CD4-positive, alpha-beta T cell (primary cell): ENCODE measurements at regions not wholly inside any gene's neighbourhood (a gene's known extent, or its start where the extent isn't known, plus 50 kb on each side); places are given as distances from the start of the nearest gene placed in this dataset.

Experiments
- ATAC-seq: fragments of 200-7000 bp; cut with Tn5 transposase; one replicate; pipeline ENCODE4 v1.10.0; 2022; ENCODE audit warnings: mild to moderate bottlenecking; ENCODE audit not compliant: poor library complexity
- CTCF ChIA-PET: fragments of 350-600 bp; sonication (Branson Sonifier 250); formaldehyde crosslinking; loops from one replicate; lab custom pipeline; 2021; ENCODE audit warnings: antibody characterized with exemption, inconsistent platforms; lab: Charles Lee
- POLR2A ChIA-PET: fragments of 350-600 bp; sonication (Branson Sonifier 250); formaldehyde crosslinking; loops from one replicate; lab custom pipeline; 2021; ENCODE audit warnings: antibody characterized with exemption, inconsistent platforms; lab: Charles Lee
- DNase-seq, 14 experiments: peaks; one replicate each; pipeline ENCODE4 v3.0.0-alpha.2; 2013 to 2020; ENCODE audit warnings: mixed read lengths in 2 of 14
- H3K27ac ChIP-seq, 2 donors: one replicate each; pipeline versions ENCODE4 v1.5.1 to v1.7.0; 2013; ENCODE audit warnings: low read length in 2 of 2, low read depth in 1 of 2, mild to moderate bottlenecking in 1 of 2
- H3K27me3 ChIP-seq, 2 experiments: 1 replicate in 1 of 2; 2 replicates in 1 of 2; pipeline versions ENCODE4 v1.6.1 to v1.7.0; 2013; ENCODE audit warnings: low read length in 2 of 2, control low read depth in 1 of 2, mild to moderate bottlenecking in 1 of 2, moderate library complexity in 1 of 2; ENCODE audit not compliant: insufficient read depth in 2 of 2, control insufficient read depth in 1 of 2
- H3K36me3 ChIP-seq: one replicate; pipeline ENCODE4 v1.6.1; 2013; ENCODE audit warnings: low read length, control low read depth; ENCODE audit not compliant: insufficient read depth
- H3K4me1 ChIP-seq: one replicate; pipeline ENCODE4 v1.6.1; 2013; ENCODE audit warnings: low read length, control low read depth; ENCODE audit not compliant: insufficient read depth
- H3K4me3 ChIP-seq: one replicate; pipeline ENCODE4 v1.5.1; 2013; ENCODE audit warnings: mild to moderate bottlenecking, low read length, moderate library complexity
- H3K9me3 ChIP-seq, 2 experiments: 1 replicate in 1 of 2; 2 replicates in 1 of 2; pipeline versions ENCODE4 v1.6.1 to v1.7.0; 2013; ENCODE audit warnings: low read length in 2 of 2, mild to moderate bottlenecking in 2 of 2, control low read depth in 1 of 2, moderate library complexity in 1 of 2; ENCODE audit not compliant: control insufficient read depth in 1 of 2, insufficient read depth in 1 of 2
- H3K27ac Mint-ChIP-seq: one replicate; pipeline ENCODE4 v1.8.0; 2020; ENCODE audit warnings: mixed read lengths
- H3K27me3 Mint-ChIP-seq: one replicate; pipeline ENCODE4 v1.8.0; 2021; ENCODE audit warnings: mixed read lengths
- H3K36me3 Mint-ChIP-seq: one replicate; pipeline ENCODE4 v1.8.0; 2021; ENCODE audit warnings: low read depth, mixed read lengths
- H3K4me1 Mint-ChIP-seq: one replicate; pipeline ENCODE4 v1.8.0; 2021; ENCODE audit warnings: low read depth, mixed read lengths
- H3K4me3 Mint-ChIP-seq: one replicate; pipeline ENCODE4 v1.8.0; 2020; ENCODE audit warnings: mild to moderate bottlenecking, mixed read lengths
- H3K9me3 Mint-ChIP-seq: one replicate; pipeline ENCODE4 v1.8.0; 2020; ENCODE audit warnings: mixed read lengths
- CTCF ChIP-seq: fragments of 200-600 bp; IDR thresholded peaks from one replicate; pipeline ENCODE4 v1.8.0; 2022; ENCODE audit warnings: antibody characterized with exemption, mild to moderate bottlenecking
- intact Hi-C, 2 experiments: fragments of 100-400 bp; cut with DNase I in 1 of 2; cut with micrococcal nuclease in 1 of 2; formaldehyde crosslinking; loops; one replicate each; pipeline versions ENCODE4 v1.15.1 to v1.9.0; 2023 to 2025; cut with DNase I, micrococcal nuclease

DNA sequence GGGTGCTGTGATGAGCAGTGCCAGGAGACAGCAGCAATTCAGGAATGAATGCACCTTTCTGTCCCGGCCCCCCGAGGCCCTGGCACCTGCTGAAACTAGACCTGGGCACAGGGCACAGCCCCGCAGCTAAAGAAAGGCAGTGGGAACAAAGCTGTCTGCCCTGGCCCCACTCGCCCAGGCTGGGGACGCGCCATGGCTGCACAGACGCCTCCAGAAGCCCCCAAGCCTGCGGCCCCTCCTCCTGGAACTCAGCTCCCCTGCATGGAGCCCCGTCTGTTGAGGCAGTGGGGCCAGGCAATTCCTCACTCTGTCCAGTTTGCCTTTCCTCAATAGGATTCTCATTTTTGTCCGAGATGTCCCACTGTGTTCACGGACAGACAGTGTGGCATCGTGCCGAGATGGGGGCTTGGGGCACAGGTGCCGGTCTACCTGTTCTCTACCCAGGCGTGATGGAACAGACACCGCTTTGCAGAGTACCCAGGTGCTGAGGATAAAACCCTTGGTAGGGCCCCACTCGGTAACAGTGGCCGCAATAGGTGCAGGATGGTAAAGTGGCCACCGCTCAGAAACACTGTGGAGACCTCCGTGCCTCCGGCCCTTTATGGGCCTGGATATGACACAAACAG lies 146.5 kb upstream of the SOX1 start:
- TF ChIP-seq CTCF: no peak
- Mint-ChIP-seq H3K9me3 (no peaks in the 10 kb centered on the region), H3K4me1 (no peaks in the 10 kb centered on the region), H3K4me3 (no peak overlapping the region), H3K27me3 (peaks cover 15% of the 10 kb centered on the region), H3K36me3 (no peaks in the 10 kb centered on the region), H3K27ac (no peak overlapping the region)
- H3K9me3 ChIP-seq: no peaks in the 10 kb centered on the region
- H3K27me3 ChIP-seq: no peaks in the 10 kb centered on the region
- no peaks in the 10 kb centered on the region for H3K4me1 ChIP-seq
- DNase-seq (no peak), ATAC-seq (no peak)
- no peak overlapping the region for H3K4me3 ChIP-seq
- POLR2A ChIA-PET: no interaction called here
- H3K27ac ChIP-seq: no peak overlapping the region
- CTCF ChIA-PET: no interaction called here
- intact Hi-C loops: no loop called here
- no peaks in the 10 kb centered on the region for H3K36me3 ChIP-seq

- H3K27ac Mint-ChIP-seq: no peak overlapping the region
- ChIA-PET CTCF (no interaction called here), POLR2A (no interaction called here)
- H3K9me3 Mint-ChIP-seq: no peaks in the 10 kb centered on the region
- no peak overlapping the region for H3K27ac ChIP-seq
- no peaks in the 10 kb centered on the region for H3K36me3 ChIP-seq
- no peaks in the 10 kb centered on the region for H3K4me1 Mint-ChIP-seq
- no peaks in the 10 kb centered on the region for H3K4me1 ChIP-seq
- TF ChIP-seq CTCF: no peak
- H3K27me3 Mint-ChIP-seq: peaks cover 15% of the 10 kb centered on the region
- no peaks in the 10 kb centered on the region for H3K9me3 ChIP-seq
- no peaks in the 10 kb centered on the region for H3K27me3 ChIP-seq
- no peak overlapping the region for H3K4me3 ChIP-seq
- no peaks in the 10 kb centered on the region for H3K36me3 Mint-ChIP-seq
- H3K4me3 Mint-ChIP-seq: no peak overlapping the region
- ATAC-seq (no peak), DNase-seq (no peak)
- intact Hi-C loops: no loop called here
These were observed 145.8 kb upstream of the SOX1 start for GRCh38 chr13:111920932-111921705.

DNA sequence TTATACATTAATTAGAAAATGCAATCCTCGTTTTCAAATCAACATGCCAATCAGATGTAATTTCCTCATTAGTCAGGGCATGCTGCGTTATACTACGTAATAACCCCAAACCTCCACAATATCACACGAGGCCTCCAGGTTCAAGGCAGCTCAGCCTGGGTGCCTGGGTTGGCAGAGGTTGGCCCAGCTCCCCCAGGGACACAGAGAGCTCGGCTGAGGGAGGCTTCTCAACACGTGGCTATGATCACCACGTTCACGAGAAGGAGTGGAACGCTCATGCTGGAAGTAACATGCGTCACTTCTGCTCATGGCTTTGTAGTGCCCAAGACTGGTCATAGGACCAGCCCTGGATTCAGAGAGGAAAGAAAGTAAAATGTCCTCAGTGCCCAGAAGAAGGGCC lies 144.9 kb upstream of the SOX1 start:
- TF ChIP-seq CTCF: no peak
- POLR2A ChIA-PET: no interaction called here

More for the DNA sequence above, 144.9 kb upstream of the SOX1 start:
- no peak overlapping the region for H3K4me3 ChIP-seq
- DNase-seq (no peak), ATAC-seq (no peak)
- H3K27ac ChIP-seq: no peak overlapping the region
- H3K36me3 ChIP-seq: no peaks in the 10 kb centered on the region
- H3K9me3 ChIP-seq: peaks cover 0 to 7% of the 10 kb centered on the region in 2 experiments
- Mint-ChIP-seq H3K27ac (no peak overlapping the region), H3K9me3 (no peaks in the 10 kb centered on the region), H3K4me3 (no peak overlapping the region), H3K36me3 (no peaks in the 10 kb centered on the region), H3K4me1 (no peaks in the 10 kb centered on the region), H3K27me3 (peaks cover 15% of the 10 kb centered on the region)
- no peaks in the 10 kb centered on the region for H3K27me3 ChIP-seq
- intact Hi-C loops: no loop called here
- H3K4me1 ChIP-seq: no peaks in the 10 kb centered on the region
- CTCF ChIA-PET: no interaction called here
